Fibroblast of villous mesenchyme (primary cell): ENCODE measurements at regions not wholly inside any gene's neighbourhood (a gene's known extent, or its start where the extent isn't known, plus 50 kb on each side); places are given as distances from the start of the nearest gene placed in this dataset.

Experiments
- DNase-seq: peaks from one replicate; pipeline ENCODE4 v3.0.0-alpha.2; 2010; ENCODE audit warnings: low read depth
- H3K4me3 ChIP-seq: 2 replicates; pipeline ENCODE4 v1.5.1; 2011; ENCODE audit warnings: low read depth, mild to moderate bottlenecking, low read length
- CTCF ChIP-seq: IDR thresholded peaks from 2 replicates; pipeline ENCODE4 v1.5.1; 2012; ENCODE audit warnings: low read depth, mild to moderate bottlenecking, low read length; ENCODE audit not compliant: insufficient read depth

- peak; percentile 7 for DNase-seq
- H3K4me3 ChIP-seq = no peak overlapping the region
- TF ChIP-seq CTCF = no peak
Observed at GRCh38 chr1:170823120-170823519, 112.2 kb upstream of the MROH9 start.

GRCh38 chr1:170831276-170831675 is 104.1 kb upstream of the MROH9 start:
- DNase-seq = no peak
- TF ChIP-seq CTCF = no peak
- no peak overlapping the region for H3K4me3 ChIP-seq

DNA sequence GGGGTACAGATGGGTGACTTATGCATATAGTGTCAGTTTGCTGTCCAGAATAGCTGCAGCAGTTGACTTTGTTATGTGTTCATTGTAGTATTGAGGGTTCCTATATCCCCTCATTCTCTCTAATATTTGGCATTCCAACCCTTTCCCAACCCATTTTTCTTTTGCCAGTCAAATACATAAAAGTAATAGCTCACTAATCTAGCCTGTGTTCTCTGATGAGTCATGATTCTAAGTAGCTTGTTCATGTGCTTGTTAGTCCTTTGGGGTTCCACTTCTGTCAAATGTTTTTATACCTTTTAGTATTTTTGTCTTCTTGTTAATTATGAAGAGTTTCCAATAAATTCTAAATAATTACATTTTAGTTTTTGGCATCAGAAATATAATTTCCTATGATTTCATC is 99.2 kb upstream of the MROH9 start:
- H3K4me3 ChIP-seq = no peak overlapping the region
- DNase-seq = peak; percentile 21
- no peak for TF ChIP-seq CTCF

GRCh38 chr1:170840371-170840770 is 95.0 kb upstream of the MROH9 start:
- DNase-seq = no peak
- no peak for TF ChIP-seq CTCF
- no peak overlapping the region for H3K4me3 ChIP-seq

DNA sequence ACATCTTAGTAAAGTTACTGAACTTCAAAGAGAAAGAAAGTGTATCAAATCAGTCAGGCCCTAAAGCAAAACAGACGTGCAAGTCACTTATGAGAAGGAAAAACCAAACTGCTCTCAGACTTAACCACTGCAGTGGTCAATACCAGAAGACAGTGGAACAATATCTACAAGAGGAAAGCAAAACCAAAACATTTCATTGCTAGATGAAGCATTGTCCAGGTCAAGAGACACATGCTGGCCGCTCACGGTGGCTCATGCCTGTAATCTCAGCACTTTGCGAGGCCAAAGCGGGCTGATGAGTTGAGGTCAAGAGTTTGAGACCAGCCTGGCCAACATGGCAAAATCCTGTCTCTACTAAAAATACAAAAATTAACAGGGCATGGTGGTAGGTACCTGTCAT is 82.0 kb upstream of the MROH9 start:
- no peak for DNase-seq
- no peak overlapping the region for H3K4me3 ChIP-seq
- TF ChIP-seq CTCF = no peak

- TF ChIP-seq CTCF = no peak
- no peak overlapping the region for H3K4me3 ChIP-seq
- DNase-seq = no peak
Observed at GRCh38 chr1:170853867-170854266, 81.5 kb upstream of the MROH9 start.

DNA sequence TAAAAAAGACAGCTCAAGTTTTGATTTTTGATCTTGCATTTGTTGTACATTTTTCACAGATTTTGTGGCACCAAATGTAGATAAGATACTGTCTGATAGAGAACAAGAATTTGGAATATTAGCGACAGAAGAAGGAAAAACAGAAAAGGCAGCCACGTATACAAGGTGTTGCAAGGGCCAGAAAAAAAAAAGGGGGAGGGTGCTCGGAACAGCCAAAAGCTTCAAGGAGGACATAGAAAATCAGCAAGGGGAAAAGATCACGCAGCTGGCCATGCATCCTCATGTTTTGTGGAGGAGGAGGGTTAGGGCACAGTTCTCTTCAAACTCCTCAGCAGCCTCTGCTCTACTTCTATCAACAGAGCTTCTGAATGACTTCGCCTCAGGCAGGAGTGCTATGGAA is 80.7 kb upstream of the MROH9 start:
- no peak for DNase-seq
- TF ChIP-seq CTCF = no peak
- H3K4me3 ChIP-seq = no peak overlapping the region
